Spleen (tissue), 11 donors: ENCODE measurements at regions not wholly inside any gene's neighbourhood (a gene's known extent, or its start where the extent isn't known, plus 50 kb on each side); places are given as distances from the start of the nearest gene placed in this dataset.
"Not testable (repeated sequence)": the region's sequence is repeated elsewhere in the genome, so short reads cannot be mapped to it uniquely, and the experiment has no call there.

ENCODE experiments used
- DNase-seq: peaks from one replicate; pipeline ENCODE4 v3.0.0-alpha.2; 2020
- H3K27ac ChIP-seq, 8 donors: fragments of 200-600 bp; sonication (generic) in 7 of 8; 1 replicate in 4 of 8; 2 replicates in 4 of 8; pipeline versions ENCODE4 v1.5.0 to v1.8.0; 2016 to 2021; ENCODE audit warnings: inconsistent platforms in 4 of 8, mild to moderate bottlenecking in 4 of 8, moderate library complexity in 1 of 8
- H3K27me3 ChIP-seq, 7 donors: fragments of 200-600 bp; sonication (generic) in 6 of 7; replicated peaks in 1 of 7; 1 replicate in 4 of 7; 2 replicates in 3 of 7; pipeline versions ENCODE4 v1.5.0 to v1.8.0; 2016 to 2021; ENCODE audit warnings: inconsistent platforms in 3 of 7, mild to moderate bottlenecking in 1 of 7
- H3K36me3 ChIP-seq, 6 donors: fragments of 200-600 bp; sonication (generic) in 5 of 6; 1 replicate in 4 of 6; 2 replicates in 2 of 6; pipeline versions ENCODE4 v1.5.0 to v1.8.0; 2016 to 2021; ENCODE audit warnings: inconsistent platforms in 2 of 6
- H3K4me1 ChIP-seq, 6 donors: fragments of 200-600 bp; sonication (generic) in 5 of 6; 1 replicate in 3 of 6; 2 replicates in 3 of 6; pipeline versions ENCODE4 v1.5.0 to v1.8.0; 2016 to 2021; ENCODE audit warnings: inconsistent platforms in 3 of 6
- H3K4me3 ChIP-seq, 8 donors: fragments of 200-600 bp; sonication (generic) in 7 of 8; 1 replicate in 4 of 8; 2 replicates in 4 of 8; pipeline versions ENCODE4 v1.5.0 to v1.8.0; 2016 to 2021; ENCODE audit warnings: inconsistent platforms in 4 of 8, mild to moderate bottlenecking in 4 of 8, moderate library complexity in 2 of 8
- H3K9me3 ChIP-seq, 8 donors: fragments of 200-600 bp; sonication (generic) in 7 of 8; 1 replicate in 4 of 8; 2 replicates in 4 of 8; pipeline versions ENCODE4 v1.5.0 to v1.8.0; 2016 to 2021; ENCODE audit warnings: inconsistent platforms in 4 of 8
- POLR2A ChIP-seq, 3 donors: fragments of 450-650 bp; IDR thresholded peaks; one replicate each; pipeline ENCODE4 v1.5.1; 2017; ENCODE audit warnings: antibody characterized with exemption in 3 of 3, mild to moderate bottlenecking in 1 of 3
- POLR2AphosphoS5 ChIP-seq, 3 donors: sonication (generic); formaldehyde crosslinking; IDR thresholded peaks; one replicate each; pipeline ENCODE4 v1.5.1; 2017; ENCODE audit warnings: antibody characterized with exemption in 3 of 3
- WGBS, 5 donors: extraction: QIAGEN DNeasy Blood & Tissue Kit in 3 of 5; methylation state at CpG; one replicate each; pipeline versions ENCODE4 v1.1.5 to v1.1.7; 2013 to 2018; 5-methylcytosine and 5-hydroxymethylcytosine counted together
- intact Hi-C: fragments of 100-400 bp; cut with DNase I; formaldehyde crosslinking; loops from one replicate; pipeline ENCODE4 v1.15.0; 2023; ENCODE audit warnings: low total_unique reads
- TF ChIP-seq, protein P1 (sequence below), 11 experiments: fragments of 200-600 bp in 7 of 11; fragments of 450-650 bp in 4 of 11; sonication (generic) in 4 of 11; IDR thresholded peaks in 8 of 11; conservative IDR thresholded peaks in 3 of 11; 1 replicate in 7 of 11; 2 replicates in 4 of 11; pipeline versions ENCODE4 v1.4.0 to v1.8.0; 2016 to 2021; ENCODE audit warnings: antibody characterized with exemption in 11 of 11, inconsistent platforms in 4 of 11, mild to moderate bottlenecking in 1 of 11
- donor health status: healthy with polysubstance abuse.
- donor health status: DM: no; HTN: no; CAD: no; lungs with moderate emphysema.
- donor health status: DM: no; HTN: no; CAD: no.
- donor health status: Bipolar disorder and iron deficiency.
- donor health status: healthy.
- donor health status: DM: no; HTN: no; CAD: no.
- donor health status: DM: yes; HTN: yes; CAD: no.

DNA sequence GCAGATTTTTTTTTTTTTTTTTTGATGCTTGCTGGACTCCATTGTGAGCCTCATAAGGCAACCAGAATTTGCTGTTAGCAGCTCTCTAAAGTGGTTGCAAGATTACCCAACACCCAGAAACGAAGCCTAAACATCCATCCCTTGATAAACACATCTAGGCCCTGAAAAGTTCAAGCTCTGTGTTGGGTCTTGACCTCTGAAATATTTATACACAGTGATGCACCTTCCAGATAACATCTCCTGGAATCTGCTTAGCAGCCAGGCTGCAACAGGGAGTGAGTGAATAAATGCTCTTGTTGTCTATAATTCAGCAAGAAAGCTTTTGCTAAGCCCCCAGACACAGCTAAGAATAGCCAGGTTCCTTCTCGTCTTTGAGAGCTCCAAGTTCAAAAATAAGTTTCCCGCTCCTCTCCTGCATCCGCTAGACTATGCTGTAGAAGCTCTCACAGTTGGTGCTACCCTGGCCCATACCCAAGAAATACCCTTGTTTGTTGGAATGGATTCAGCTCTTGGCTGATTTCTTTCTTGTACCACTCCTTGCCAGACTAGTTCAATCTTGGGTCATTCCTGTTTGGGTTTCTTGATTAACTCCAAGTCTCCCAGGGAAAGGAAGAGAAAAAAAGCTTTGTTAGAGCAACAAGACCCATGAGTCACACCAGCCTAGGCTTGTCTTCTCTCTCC is 610.6 kb upstream of the TBX3 start:
- DNase-seq, result no peak
- Histone ChIP-seq H3K27me3 (no peaks in the 10 kb centered on the region), H3K27ac (no peak overlapping the region), H3K36me3 (no peaks in the 10 kb centered on the region), H3K4me1 (no peaks in the 10 kb centered on the region), H3K9me3 (no peaks in the 10 kb centered on the region), H3K4me3 (no peak overlapping the region)
- TF ChIP-seq, protein P1, sequence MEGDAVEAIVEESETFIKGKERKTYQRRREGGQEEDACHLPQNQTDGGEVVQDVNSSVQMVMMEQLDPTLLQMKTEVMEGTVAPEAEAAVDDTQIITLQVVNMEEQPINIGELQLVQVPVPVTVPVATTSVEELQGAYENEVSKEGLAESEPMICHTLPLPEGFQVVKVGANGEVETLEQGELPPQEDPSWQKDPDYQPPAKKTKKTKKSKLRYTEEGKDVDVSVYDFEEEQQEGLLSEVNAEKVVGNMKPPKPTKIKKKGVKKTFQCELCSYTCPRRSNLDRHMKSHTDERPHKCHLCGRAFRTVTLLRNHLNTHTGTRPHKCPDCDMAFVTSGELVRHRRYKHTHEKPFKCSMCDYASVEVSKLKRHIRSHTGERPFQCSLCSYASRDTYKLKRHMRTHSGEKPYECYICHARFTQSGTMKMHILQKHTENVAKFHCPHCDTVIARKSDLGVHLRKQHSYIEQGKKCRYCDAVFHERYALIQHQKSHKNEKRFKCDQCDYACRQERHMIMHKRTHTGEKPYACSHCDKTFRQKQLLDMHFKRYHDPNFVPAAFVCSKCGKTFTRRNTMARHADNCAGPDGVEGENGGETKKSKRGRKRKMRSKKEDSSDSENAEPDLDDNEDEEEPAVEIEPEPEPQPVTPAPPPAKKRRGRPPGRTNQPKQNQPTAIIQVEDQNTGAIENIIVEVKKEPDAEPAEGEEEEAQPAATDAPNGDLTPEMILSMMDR (IDR thresholded peaks at IDR 0.05 in 8 of 11, conservative IDR thresholded peaks at IDR 0.05 in 3 of 11), result no peak
- TF ChIP-seq POLR2AphosphoS5 (IDR thresholded peaks at IDR 0.05) (no peak), POLR2A (IDR thresholded peaks at IDR 0.05) (no peak)
- 76 to 83% (median 79%) methylated on average over 4 of the region's 4 CpGs for WGBS, 5 donors
- intact Hi-C loops, result no loop called here

DNA sequence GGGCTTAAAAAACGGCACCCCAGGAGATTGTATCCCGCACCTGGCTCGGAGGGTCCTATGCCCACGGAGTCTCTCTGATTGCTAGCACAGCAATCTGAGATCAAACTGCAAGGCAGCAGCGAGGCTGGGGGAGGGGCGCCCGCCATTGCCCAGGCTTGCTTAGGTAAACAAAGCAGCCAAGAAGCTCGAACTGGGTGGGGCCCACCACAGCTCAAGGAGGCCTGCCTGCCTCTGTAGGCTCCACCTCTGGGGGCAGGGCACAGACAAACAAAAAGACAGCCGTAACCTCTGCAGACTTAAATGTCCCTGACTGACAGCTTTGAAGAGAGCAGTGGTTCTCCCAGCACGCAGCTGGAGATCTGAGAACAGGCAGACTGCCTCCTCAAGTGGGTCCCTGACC is 601.5 kb upstream of the TBX3 start:
- intact Hi-C loops, H3K4me3 ChIP-seq, H3K4me1 ChIP-seq, DNase-seq, H3K27ac ChIP-seq, H3K36me3 ChIP-seq, H3K9me3 ChIP-seq, H3K27me3 ChIP-seq: not testable (repeated sequence)
- WGBS, 5 donors, result 82 to 90% (median 84%) methylated on average over 6 to 10 of the region's 10 CpGs

DNA sequence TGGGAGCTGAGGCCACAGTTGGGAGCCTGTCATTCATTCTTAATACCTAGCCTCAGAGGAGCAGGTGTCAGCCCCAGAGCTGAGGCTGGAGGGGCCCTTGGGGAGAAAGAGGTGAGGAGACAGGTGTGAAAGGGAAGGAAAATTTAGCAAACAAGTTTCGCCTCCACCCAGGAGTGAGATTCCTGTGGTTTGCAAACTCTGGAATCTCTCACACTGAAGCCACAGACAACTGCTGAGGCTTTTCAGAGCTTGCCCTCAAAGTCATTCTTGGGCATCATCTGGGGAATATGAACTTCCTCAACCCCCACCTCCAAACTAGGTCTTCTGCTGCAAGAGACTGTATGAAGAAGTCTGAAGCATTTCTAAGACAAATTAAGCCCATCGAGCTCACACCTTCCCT is 589.5 kb upstream of the TBX3 start:
- no peaks in the 10 kb centered on the region for H3K4me1 ChIP-seq
- no peaks in the 10 kb centered on the region for H3K27me3 ChIP-seq
- H3K36me3 ChIP-seq, result no peaks in the 10 kb centered on the region
- no peaks in the 10 kb centered on the region for H3K9me3 ChIP-seq
- H3K4me3 ChIP-seq, result no peak overlapping the region
- no peak for DNase-seq
- WGBS, 5 donors, result 77 to 98% (median 82%) methylated on average over 2 of the region's 2 CpGs
- no peak for TF ChIP-seq POLR2A (IDR thresholded peaks at IDR 0.05)
- TF ChIP-seq, protein P1 (IDR thresholded peaks at IDR 0.05 in 8 of 11, conservative IDR thresholded peaks at IDR 0.05 in 3 of 11), result no peak
- TF ChIP-seq POLR2AphosphoS5 (IDR thresholded peaks at IDR 0.05), result no peak
- intact Hi-C loops, result no loop called here
- no peak overlapping the region for H3K27ac ChIP-seq

DNA sequence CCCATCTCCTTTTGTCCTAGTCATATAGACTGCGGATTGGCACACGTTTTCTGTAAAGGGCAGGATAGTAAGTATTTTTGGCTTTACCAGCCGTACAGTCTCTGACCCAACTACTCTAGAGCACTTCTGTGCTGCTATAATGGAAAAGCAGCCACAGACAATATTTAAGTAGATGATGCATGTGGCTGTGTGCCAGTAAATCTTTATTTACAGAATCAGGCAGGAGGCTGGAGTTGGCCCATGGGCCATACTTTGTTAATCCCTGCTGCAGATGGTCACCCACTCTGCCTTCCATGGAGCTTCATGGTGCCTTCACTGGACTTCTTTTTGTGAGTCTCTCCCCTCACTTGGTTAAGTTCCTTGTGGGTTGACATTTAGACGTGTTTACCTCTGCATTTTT is 584.5 kb upstream of the TBX3 start:
- Histone ChIP-seq H3K4me3 (no peak overlapping the region), H3K27me3 (no peaks in the 10 kb centered on the region)

More for the DNA sequence above, 584.5 kb upstream of the TBX3 start:
- TF ChIP-seq POLR2A (IDR thresholded peaks at IDR 0.05) (no peak), POLR2AphosphoS5 (IDR thresholded peaks at IDR 0.05) (no peak)
- TF ChIP-seq, protein P1 (IDR thresholded peaks at IDR 0.05 in 8 of 11, conservative IDR thresholded peaks at IDR 0.05 in 3 of 11), result no peak
- intact Hi-C loops, result no loop called here
- H3K36me3 ChIP-seq, result no peaks in the 10 kb centered on the region
- WGBS, 5 donors, result 78 to 90% (median 84%) methylated on average over 4 of the region's 4 CpGs
- H3K4me1 ChIP-seq, result no peaks in the 10 kb centered on the region
- H3K9me3 ChIP-seq, result no peaks in the 10 kb centered on the region
- DNase-seq, result no peak
- H3K27ac ChIP-seq, result no peak overlapping the region
